Mesothelial cell of epicardium (in vitro differentiated cells): ENCODE measurements at regions not wholly inside any gene's neighbourhood (a gene's known extent, or its start where the extent isn't known, plus 50 kb on each side); places are given as distances from the start of the nearest gene placed in this dataset.

Experiments
- DNase-seq, 2 experiments: peaks; one replicate each; pipeline ENCODE4 v3.0.0; 2021; ENCODE audit warnings: low spot score in 2 of 2; ENCODE audit not compliant: unreplicated experiment in 2 of 2
- H3K27ac Mint-ChIP-seq: 2 replicates; pipeline ENCODE4 v1.8.0; 2021; ENCODE audit warnings: mixed read lengths
- H3K27me3 Mint-ChIP-seq: 2 replicates; pipeline ENCODE4 v1.8.0; 2021; ENCODE audit warnings: low read depth, mixed read lengths
- H3K36me3 Mint-ChIP-seq: 2 replicates; pipeline ENCODE4 v1.8.0; 2021; ENCODE audit warnings: mixed read lengths
- H3K4me1 Mint-ChIP-seq: 2 replicates; pipeline ENCODE4 v1.8.0; 2021; ENCODE audit warnings: mixed read lengths
- H3K4me3 Mint-ChIP-seq: 2 replicates; pipeline ENCODE4 v1.8.0; 2021; ENCODE audit warnings: mild to moderate bottlenecking, moderate library complexity, mixed read lengths
- H3K9me3 Mint-ChIP-seq: 2 replicates; pipeline ENCODE4 v1.8.0; 2021; ENCODE audit warnings: mixed read lengths
- TF ChIP-seq, protein P1 (sequence below): fragments of 200-600 bp; sonication (generic); IDR thresholded peaks from one replicate; pipeline ENCODE4 v1.5.0; 2021; ENCODE audit warnings: antibody characterized with exemption; ENCODE audit not compliant: unreplicated experiment

DNA sequence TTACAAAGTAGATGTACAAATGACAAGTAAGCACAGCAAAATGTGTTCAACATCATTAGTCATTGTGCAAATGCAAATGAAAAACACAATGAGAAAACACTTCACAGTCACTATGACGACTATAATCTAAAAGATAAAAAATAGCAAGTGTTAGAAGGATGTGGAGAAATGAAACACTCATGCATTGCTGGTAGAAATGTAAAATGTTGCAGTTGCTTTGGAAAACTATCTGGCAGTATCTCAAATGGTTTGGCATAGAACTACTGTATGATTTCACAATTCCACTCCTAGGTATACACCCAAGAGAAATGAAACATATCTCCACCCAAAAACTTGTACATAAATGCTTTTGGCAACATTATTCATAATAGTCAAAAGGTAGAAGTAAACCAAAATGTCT, 459.7 kb upstream of the TRAM1L1 start:
- no peak overlapping the region for H3K27ac Mint-ChIP-seq
- no peaks in the 10 kb centered on the region for H3K4me1 Mint-ChIP-seq
- no peaks in the 10 kb centered on the region for H3K27me3 Mint-ChIP-seq
- H3K9me3 Mint-ChIP-seq = peaks cover 15% of the 10 kb centered on the region
- no peak overlapping the region for H3K4me3 Mint-ChIP-seq
- no peak for DNase-seq
- no peaks in the 10 kb centered on the region for H3K36me3 Mint-ChIP-seq
- TF ChIP-seq, protein P1, sequence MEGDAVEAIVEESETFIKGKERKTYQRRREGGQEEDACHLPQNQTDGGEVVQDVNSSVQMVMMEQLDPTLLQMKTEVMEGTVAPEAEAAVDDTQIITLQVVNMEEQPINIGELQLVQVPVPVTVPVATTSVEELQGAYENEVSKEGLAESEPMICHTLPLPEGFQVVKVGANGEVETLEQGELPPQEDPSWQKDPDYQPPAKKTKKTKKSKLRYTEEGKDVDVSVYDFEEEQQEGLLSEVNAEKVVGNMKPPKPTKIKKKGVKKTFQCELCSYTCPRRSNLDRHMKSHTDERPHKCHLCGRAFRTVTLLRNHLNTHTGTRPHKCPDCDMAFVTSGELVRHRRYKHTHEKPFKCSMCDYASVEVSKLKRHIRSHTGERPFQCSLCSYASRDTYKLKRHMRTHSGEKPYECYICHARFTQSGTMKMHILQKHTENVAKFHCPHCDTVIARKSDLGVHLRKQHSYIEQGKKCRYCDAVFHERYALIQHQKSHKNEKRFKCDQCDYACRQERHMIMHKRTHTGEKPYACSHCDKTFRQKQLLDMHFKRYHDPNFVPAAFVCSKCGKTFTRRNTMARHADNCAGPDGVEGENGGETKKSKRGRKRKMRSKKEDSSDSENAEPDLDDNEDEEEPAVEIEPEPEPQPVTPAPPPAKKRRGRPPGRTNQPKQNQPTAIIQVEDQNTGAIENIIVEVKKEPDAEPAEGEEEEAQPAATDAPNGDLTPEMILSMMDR = no peak

DNA sequence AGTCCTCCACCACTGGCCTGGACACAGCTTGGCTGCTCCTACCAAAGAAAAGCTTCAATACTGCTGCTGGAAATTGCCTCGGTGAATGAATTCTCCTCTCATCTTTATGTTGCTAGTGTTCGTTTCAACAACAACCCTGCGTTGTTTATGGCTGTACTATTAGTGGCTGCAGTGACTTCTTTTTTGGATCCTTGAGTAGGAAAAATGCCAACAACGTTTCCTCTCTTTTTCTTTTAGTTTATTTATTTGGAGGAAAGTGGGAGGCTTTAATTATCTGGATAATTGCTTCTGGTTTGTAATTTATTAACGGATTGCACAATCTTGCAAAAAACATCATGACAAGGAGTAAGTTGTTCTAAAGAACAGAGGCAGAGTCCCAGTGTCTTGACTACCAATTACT, 464.1 kb upstream of the TRAM1L1 start:
- DNase-seq = no peak
- TF ChIP-seq, protein P1 = no peak
- H3K4me3 Mint-ChIP-seq = no peak overlapping the region
- H3K27me3 Mint-ChIP-seq = no peaks in the 10 kb centered on the region
- no peaks in the 10 kb centered on the region for H3K36me3 Mint-ChIP-seq
- H3K27ac Mint-ChIP-seq = no peak overlapping the region
- H3K4me1 Mint-ChIP-seq = no peaks in the 10 kb centered on the region
- H3K9me3 Mint-ChIP-seq = peaks cover 15% of the 10 kb centered on the region

DNA sequence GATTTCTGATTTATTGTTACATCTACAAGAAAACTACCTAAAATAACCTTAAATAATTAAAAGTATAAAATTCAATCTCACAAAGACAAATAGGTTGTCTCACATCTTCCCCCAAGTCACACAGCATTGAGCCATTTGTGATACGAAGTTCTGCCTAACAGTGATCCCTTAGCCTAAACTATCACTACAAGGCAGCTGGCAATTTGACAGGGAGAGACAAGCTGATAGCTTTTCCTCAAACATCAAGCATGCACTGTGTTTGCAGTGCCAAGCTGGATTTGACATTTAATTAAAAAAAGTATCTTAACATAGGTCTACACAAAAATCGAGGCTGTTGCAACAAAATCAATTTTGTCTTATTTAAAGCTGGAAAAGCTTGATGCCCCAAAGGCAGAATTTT, 464.7 kb upstream of the TRAM1L1 start:
- no peak for DNase-seq
- no peaks in the 10 kb centered on the region for H3K4me1 Mint-ChIP-seq
- no peaks in the 10 kb centered on the region for H3K27me3 Mint-ChIP-seq
- H3K9me3 Mint-ChIP-seq = peaks cover 15% of the 10 kb centered on the region
- TF ChIP-seq, protein P1 = no peak
- no peak overlapping the region for H3K27ac Mint-ChIP-seq
- no peaks in the 10 kb centered on the region for H3K36me3 Mint-ChIP-seq
- no peak overlapping the region for H3K4me3 Mint-ChIP-seq

DNA sequence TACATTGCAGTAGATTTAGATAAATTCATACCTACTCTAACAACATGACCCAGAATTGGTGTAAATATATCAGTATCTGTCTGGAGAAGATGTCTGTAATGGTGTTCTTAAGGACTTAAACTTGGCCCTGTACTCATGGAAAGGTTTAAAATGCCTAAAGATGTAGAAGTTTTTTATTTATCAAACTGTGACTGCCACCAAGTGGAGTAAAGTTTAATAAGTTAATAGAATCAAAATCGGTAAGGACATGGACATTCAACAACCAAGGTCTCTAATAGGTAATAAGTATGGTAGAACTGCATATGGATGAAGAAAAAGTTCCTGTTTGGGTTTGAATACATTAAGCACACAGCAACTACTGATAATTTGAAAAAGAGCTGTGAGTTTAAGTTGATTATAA, 474.0 kb upstream of the NDST3 start:
- Mint-ChIP-seq H3K36me3 (no peaks in the 10 kb centered on the region), H3K27me3 (no peaks in the 10 kb centered on the region), H3K9me3 (peaks cover 4% of the 10 kb centered on the region), H3K4me3 (no peak overlapping the region), H3K4me1 (no peaks in the 10 kb centered on the region), H3K27ac (no peak overlapping the region)
- no peak for DNase-seq
- TF ChIP-seq, protein P1 = no peak

DNA sequence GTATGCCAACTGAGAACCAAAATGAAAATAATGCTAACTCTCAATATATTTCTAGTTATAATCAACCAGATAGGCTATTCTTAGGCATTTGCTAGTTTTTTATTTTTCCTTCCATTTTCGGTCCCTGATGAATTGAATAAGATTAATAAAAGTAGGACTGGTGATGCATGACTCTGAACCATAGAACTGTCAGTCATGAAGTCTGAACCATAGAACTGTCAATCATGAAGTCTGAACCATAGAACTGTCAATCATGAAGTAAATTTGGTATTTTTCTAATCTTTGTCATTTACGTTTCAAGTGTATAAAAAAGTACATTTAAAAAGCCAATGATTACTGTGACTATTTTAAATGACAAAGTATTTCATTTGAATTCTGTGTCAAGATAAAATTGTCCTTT, 460.2 kb upstream of the NDST3 start:
- H3K4me3 Mint-ChIP-seq = no peak overlapping the region
- no peak overlapping the region for H3K27ac Mint-ChIP-seq
- H3K36me3 Mint-ChIP-seq = no peaks in the 10 kb centered on the region
- H3K4me1 Mint-ChIP-seq = peaks cover 15% of the 10 kb centered on the region
- DNase-seq = no peak
- H3K27me3 Mint-ChIP-seq = no peaks in the 10 kb centered on the region
- H3K9me3 Mint-ChIP-seq = no peaks in the 10 kb centered on the region
- TF ChIP-seq, protein P1 = no peak

DNA sequence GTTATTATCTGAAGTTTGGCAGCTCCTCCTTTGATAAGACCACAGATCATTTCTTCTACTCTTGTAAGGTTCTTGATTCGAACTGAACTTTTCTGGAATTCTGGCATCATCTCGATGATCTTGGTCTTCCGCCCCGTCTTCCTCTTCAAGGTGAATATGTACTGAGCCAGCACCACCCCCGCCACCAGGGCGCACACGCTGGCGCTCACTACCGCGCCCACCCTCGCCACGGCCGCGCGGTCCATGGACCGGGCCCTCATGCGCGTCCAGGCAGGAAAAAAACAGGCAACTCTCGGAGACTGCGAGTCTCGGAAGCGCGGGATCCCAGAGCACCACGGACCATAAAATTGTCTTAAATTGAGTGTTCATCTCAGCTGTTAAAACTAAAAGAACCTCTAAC, 458.4 kb upstream of the NDST3 start:
- Mint-ChIP-seq H3K4me3 (no peak overlapping the region), H3K27me3 (no peaks in the 10 kb centered on the region), H3K27ac (no peak overlapping the region), H3K4me1 (peaks cover 15% of the 10 kb centered on the region), H3K36me3 (no peaks in the 10 kb centered on the region), H3K9me3 (no peaks in the 10 kb centered on the region)
- TF ChIP-seq, protein P1 = no peak
- DNase-seq = no peak
